ENCODE measurements at regions not wholly inside any gene's neighbourhood (a gene's known extent, or its start where the extent isn't known, plus 50 kb on each side); places are given as distances from the start of the nearest gene placed in this dataset.

DNA sequence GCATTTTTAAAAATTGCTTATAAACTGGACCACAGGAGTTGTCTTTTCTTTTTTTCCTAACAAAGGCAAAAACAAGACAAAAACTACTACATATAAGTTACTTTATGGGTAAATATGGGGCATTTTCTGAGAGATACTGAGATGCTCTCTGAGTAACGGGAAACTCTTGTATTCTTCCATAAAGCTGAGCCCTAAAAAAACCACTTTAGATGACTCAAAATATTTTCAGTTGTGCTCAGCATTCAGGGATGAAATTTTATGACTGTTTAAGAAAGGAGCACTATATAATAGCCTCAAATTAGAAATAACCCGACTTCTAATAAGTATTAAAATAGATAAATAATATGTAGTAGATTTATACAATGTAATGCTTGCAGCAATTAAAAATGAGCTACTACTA lies 644.5 kb downstream of the KCTD16 start:
- TF ChIP-seq POLR2A (IDR thresholded peaks at IDR 0.05) (no peak), CTCF (IDR thresholded peaks at IDR 0.05) (no peak), POLR2AphosphoS5 (IDR thresholded peaks at IDR 0.05) (no peak)

Measured in stomach (tissue), 4 donors.